ENCODE measurements at regions not wholly inside any gene's neighbourhood (a gene's known extent, or its start where the extent isn't known, plus 50 kb on each side); places are given as distances from the start of the nearest gene placed in this dataset.
A peak's percentile ranks its signal among the peaks of the same experiment; 100 is the strongest.

DNA sequence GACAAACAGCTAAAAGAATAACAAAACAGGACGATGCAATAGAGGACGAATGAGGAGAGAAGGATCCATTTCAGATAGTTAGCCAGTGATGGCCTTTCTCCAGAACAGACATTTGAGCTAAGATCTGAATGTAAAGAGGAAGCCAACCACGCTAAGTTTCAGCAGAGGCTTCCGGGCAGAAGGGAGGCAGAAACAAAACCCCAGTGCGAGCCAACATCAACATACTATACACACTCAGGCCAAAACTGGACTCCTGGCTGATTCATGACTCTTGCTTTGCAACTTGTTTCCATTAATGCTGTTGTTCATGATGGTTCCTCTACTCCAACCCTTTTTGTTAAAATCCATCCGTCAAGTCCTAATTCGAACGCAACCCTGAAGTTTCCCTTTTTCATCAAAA lies 730.3 kb downstream of the TRIML1 start:
- no peak for DNase-seq
- Histone ChIP-seq H2BK120ac (ENCODE audit: low read depth, low read length) (no peak overlapping the region), H3K27ac (ENCODE audit: low read length, poor library complexity, severe bottlenecking) (no peak overlapping the region), H3K4ac (ENCODE audit: low read depth in 1 of 2, low read length in 2 of 2) (no peak overlapping the region), H2AK5ac (ENCODE audit: low read length, severe bottlenecking) (no peak overlapping the region), H3K14ac (ENCODE audit: low read length in 2 of 2) (no peak overlapping the region), H3K27me3 (ENCODE audit: control insufficient read depth in 1 of 2, insufficient read depth in 1 of 2, low read length in 2 of 2) (no peaks in the 10 kb centered on the region), H3K36me3 (ENCODE audit: control insufficient read depth in 1 of 2, insufficient read depth in 2 of 2, low read depth in 1 of 2, low read length in 2 of 2) (no peaks in the 10 kb centered on the region), H2BK15ac (ENCODE audit: low read depth, poor library complexity, severe bottlenecking) (no peak overlapping the region), H3K18ac (ENCODE audit: low read depth in 1 of 2, low read length in 2 of 2) (no peak overlapping the region), H3K79me1 (replicated peaks; ENCODE audit: low read length, poor library complexity, severe bottlenecking) (no peaks in the 10 kb centered on the region), H4K91ac (ENCODE audit: low read length) (no peak overlapping the region), H4K8ac (ENCODE audit: low read length) (no peak overlapping the region), H3K4me2 (ENCODE audit: low read length, poor library complexity, severe bottlenecking) (no peak overlapping the region), H3K23ac (ENCODE audit: low read length in 2 of 2) (no peak overlapping the region), H3K4me3 (ENCODE audit: insufficient read depth in 1 of 2, low read depth in 1 of 2, low read length in 2 of 2) (no peak overlapping the region), H2BK12ac (ENCODE audit: low read length in 2 of 2) (no peak overlapping the region), H2AFZ (ENCODE audit: low read depth, low read length) (no peak overlapping the region), H3K9ac (ENCODE audit: low read length) (no peak overlapping the region), H3K9me3 (ENCODE audit: control insufficient read depth, low read length) (no peaks in the 10 kb centered on the region), H2BK5ac (ENCODE audit: low read depth, low read length, poor library complexity, severe bottlenecking) (no peak overlapping the region), H3K4me1 (ENCODE audit: control insufficient read depth, insufficient read depth, low read depth, low read length) (no peaks in the 10 kb centered on the region)
- 96% methylated on average over 7 of the region's 8 CpGs for WGBS

DNA sequence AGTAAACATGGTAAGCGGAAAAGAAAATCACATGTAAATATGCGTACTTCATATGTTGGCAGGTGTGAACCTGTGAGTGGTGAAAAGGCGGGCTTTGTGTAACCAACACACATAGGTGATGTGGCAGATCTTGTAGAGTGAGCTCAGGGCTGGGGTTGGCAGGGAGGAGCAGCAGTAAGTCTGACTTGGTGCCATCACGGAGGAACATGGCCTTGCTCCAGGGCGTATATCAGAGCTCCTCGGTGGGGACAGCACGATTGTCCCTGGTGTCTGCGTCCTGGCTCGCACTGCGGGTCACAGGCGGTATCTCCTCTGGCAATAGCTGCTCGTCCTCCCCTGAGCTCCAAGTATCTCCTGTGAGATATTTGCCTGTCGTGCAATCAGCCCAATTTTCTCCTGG lies 733.6 kb downstream of the TRIML1 start:
- Histone ChIP-seq H3K14ac (ENCODE audit: low read length in 2 of 2) (peak overlapping the region in 1 of 2 experiments; percentile 84), H3K9ac (ENCODE audit: low read length) (no peak overlapping the region), H3K4me2 (ENCODE audit: low read length, poor library complexity, severe bottlenecking) (no peak overlapping the region), H4K8ac (ENCODE audit: low read length) (no peak overlapping the region), H2BK5ac (ENCODE audit: low read depth, low read length, poor library complexity, severe bottlenecking) (no peak overlapping the region), H3K23ac (ENCODE audit: low read length in 2 of 2) (no peak overlapping the region), H3K27ac (ENCODE audit: low read length, poor library complexity, severe bottlenecking) (no peak overlapping the region), H3K27me3 (ENCODE audit: control insufficient read depth in 1 of 2, insufficient read depth in 1 of 2, low read length in 2 of 2) (no peaks in the 10 kb centered on the region), H3K4me1 (ENCODE audit: control insufficient read depth, insufficient read depth, low read depth, low read length) (no peaks in the 10 kb centered on the region), H2AFZ (ENCODE audit: low read depth, low read length) (no peak overlapping the region), H2BK12ac (ENCODE audit: low read length in 2 of 2) (no peak overlapping the region), H4K91ac (ENCODE audit: low read length) (no peak overlapping the region), H3K4me3 (ENCODE audit: insufficient read depth in 1 of 2, low read depth in 1 of 2, low read length in 2 of 2) (peak overlapping the region in 1 of 2 experiments; percentile 20), H3K79me1 (replicated peaks; ENCODE audit: low read length, poor library complexity, severe bottlenecking) (no peaks in the 10 kb centered on the region), H3K18ac (ENCODE audit: low read depth in 1 of 2, low read length in 2 of 2) (peak overlapping the region in 1 of 2 experiments; percentile 8), H2AK5ac (ENCODE audit: low read length, severe bottlenecking) (no peak overlapping the region), H2BK120ac (ENCODE audit: low read depth, low read length) (no peak overlapping the region), H3K9me3 (ENCODE audit: control insufficient read depth, low read length) (peaks cover 3% of the 10 kb centered on the region), H2BK15ac (ENCODE audit: low read depth, poor library complexity, severe bottlenecking) (no peak overlapping the region), H3K36me3 (ENCODE audit: control insufficient read depth in 1 of 2, insufficient read depth in 2 of 2, low read depth in 1 of 2, low read length in 2 of 2) (no peaks in the 10 kb centered on the region), H3K4ac (ENCODE audit: low read depth in 1 of 2, low read length in 2 of 2) (no peak overlapping the region)
- no peak for DNase-seq
- 91% methylated on average over 13 of the region's 13 CpGs for WGBS

DNA sequence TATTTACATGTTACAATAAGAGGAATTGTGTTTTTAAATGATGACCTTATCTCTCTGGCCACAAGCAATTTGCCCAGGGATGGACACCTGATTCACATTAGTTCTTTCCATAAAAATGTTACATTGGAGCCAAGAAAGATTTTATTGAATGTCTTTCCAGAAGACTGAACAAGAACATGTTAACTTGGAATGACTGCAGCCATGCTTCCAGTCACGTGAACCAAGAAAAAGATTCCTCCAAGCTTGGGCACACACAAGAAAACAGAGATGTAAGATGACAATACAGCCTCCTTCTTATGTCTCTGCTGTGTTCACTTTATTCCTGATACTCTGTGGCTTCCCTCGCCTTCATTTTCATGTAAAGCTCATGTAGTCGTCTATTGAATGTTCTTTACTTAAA lies 737.6 kb downstream of the TRIML1 start:
- no peak overlapping the region for H4K91ac ChIP-seq (ENCODE audit: low read length)
- no peak overlapping the region for H3K18ac ChIP-seq (ENCODE audit: low read depth in 1 of 2, low read length in 2 of 2)
- no peak overlapping the region for H2AFZ ChIP-seq (ENCODE audit: low read depth, low read length)
- no peak overlapping the region for H3K9ac ChIP-seq (ENCODE audit: low read length)
- H4K8ac ChIP-seq (ENCODE audit: low read length), result no peak overlapping the region
- no peak overlapping the region for H3K4me2 ChIP-seq (ENCODE audit: low read length, poor library complexity, severe bottlenecking)
- peaks cover 3% of the 10 kb centered on the region for H3K9me3 ChIP-seq (ENCODE audit: control insufficient read depth, low read length)
- no peaks in the 10 kb centered on the region for H3K4me1 ChIP-seq (ENCODE audit: control insufficient read depth, insufficient read depth, low read depth, low read length)
- H2BK5ac ChIP-seq (ENCODE audit: low read depth, low read length, poor library complexity, severe bottlenecking), result no peak overlapping the region
- H3K27me3 ChIP-seq (ENCODE audit: control insufficient read depth in 1 of 2, insufficient read depth in 1 of 2, low read length in 2 of 2), result no peaks in the 10 kb centered on the region
- H3K4me3 ChIP-seq (ENCODE audit: insufficient read depth in 1 of 2, low read depth in 1 of 2, low read length in 2 of 2), result no peak overlapping the region
- no peak overlapping the region for H2BK120ac ChIP-seq (ENCODE audit: low read depth, low read length)
- H3K14ac ChIP-seq (ENCODE audit: low read length in 2 of 2), result no peak overlapping the region
- no peak overlapping the region for H3K23ac ChIP-seq (ENCODE audit: low read length in 2 of 2)
- 93% methylated on average over 1 of the region's 3 CpGs for WGBS
- no peak overlapping the region for H2BK12ac ChIP-seq (ENCODE audit: low read length in 2 of 2)
- DNase-seq, result no peak
- no peak overlapping the region for H2BK15ac ChIP-seq (ENCODE audit: low read depth, poor library complexity, severe bottlenecking)
- no peak overlapping the region for H3K4ac ChIP-seq (ENCODE audit: low read depth in 1 of 2, low read length in 2 of 2)
- no peak overlapping the region for H2AK5ac ChIP-seq (ENCODE audit: low read length, severe bottlenecking)
- H3K36me3 ChIP-seq (ENCODE audit: control insufficient read depth in 1 of 2, insufficient read depth in 2 of 2, low read depth in 1 of 2, low read length in 2 of 2), result no peaks in the 10 kb centered on the region
- H3K79me1 ChIP-seq (replicated peaks; ENCODE audit: low read length, poor library complexity, severe bottlenecking), result no peaks in the 10 kb centered on the region
- H3K27ac ChIP-seq (ENCODE audit: low read length, poor library complexity, severe bottlenecking), result no peak overlapping the region

DNA sequence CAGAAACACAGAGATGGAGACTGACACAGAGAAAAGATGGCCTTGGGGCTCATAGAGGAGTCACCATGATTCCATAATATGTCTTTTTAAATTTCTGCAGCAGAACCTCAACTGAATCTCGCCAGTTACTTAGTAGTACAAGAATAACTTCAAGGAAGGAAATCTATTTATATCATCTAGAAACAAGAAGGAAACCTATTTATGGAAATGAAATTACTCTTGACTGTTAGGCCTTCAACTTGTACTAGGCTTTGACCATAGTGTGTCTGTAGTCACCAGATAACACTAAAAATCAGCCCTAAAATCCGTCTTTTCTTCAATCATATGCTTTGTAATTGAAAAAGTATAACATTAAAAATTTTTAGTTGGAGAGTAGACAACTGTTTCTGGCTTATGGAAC lies 740.4 kb downstream of the TRIML1 start:
- Histone ChIP-seq H3K27ac (ENCODE audit: low read length, poor library complexity, severe bottlenecking) (no peak overlapping the region), H3K27me3 (ENCODE audit: control insufficient read depth in 1 of 2, insufficient read depth in 1 of 2, low read length in 2 of 2) (no peaks in the 10 kb centered on the region), H2AK5ac (ENCODE audit: low read length, severe bottlenecking) (no peak overlapping the region), H2BK12ac (ENCODE audit: low read length in 2 of 2) (no peak overlapping the region), H2BK120ac (ENCODE audit: low read depth, low read length) (no peak overlapping the region), H3K4me1 (ENCODE audit: control insufficient read depth, insufficient read depth, low read depth, low read length) (no peaks in the 10 kb centered on the region), H3K9me3 (ENCODE audit: control insufficient read depth, low read length) (peaks cover 3% of the 10 kb centered on the region), H3K4me3 (ENCODE audit: insufficient read depth in 1 of 2, low read depth in 1 of 2, low read length in 2 of 2) (no peak overlapping the region), H3K18ac (ENCODE audit: low read depth in 1 of 2, low read length in 2 of 2) (no peak overlapping the region), H3K4me2 (ENCODE audit: low read length, poor library complexity, severe bottlenecking) (no peak overlapping the region), H3K23ac (ENCODE audit: low read length in 2 of 2) (no peak overlapping the region), H3K4ac (ENCODE audit: low read depth in 1 of 2, low read length in 2 of 2) (no peak overlapping the region), H2AFZ (ENCODE audit: low read depth, low read length) (no peak overlapping the region), H2BK5ac (ENCODE audit: low read depth, low read length, poor library complexity, severe bottlenecking) (no peak overlapping the region), H3K9ac (ENCODE audit: low read length) (no peak overlapping the region), H3K79me1 (replicated peaks; ENCODE audit: low read length, poor library complexity, severe bottlenecking) (no peaks in the 10 kb centered on the region), H4K8ac (ENCODE audit: low read length) (no peak overlapping the region), H4K91ac (ENCODE audit: low read length) (no peak overlapping the region), H2BK15ac (ENCODE audit: low read depth, poor library complexity, severe bottlenecking) (no peak overlapping the region), H3K14ac (ENCODE audit: low read length in 2 of 2) (no peak overlapping the region), H3K36me3 (ENCODE audit: control insufficient read depth in 1 of 2, insufficient read depth in 2 of 2, low read depth in 1 of 2, low read length in 2 of 2) (no peaks in the 10 kb centered on the region)
- no CpG with 5 or more reads among the region's 2 CpGs for WGBS
- no peak for DNase-seq
